ENCODE measurements at regions not wholly inside any gene's neighbourhood (a gene's known extent, or its start where the extent isn't known, plus 50 kb on each side); places are given as distances from the start of the nearest gene placed in this dataset.

DNA sequence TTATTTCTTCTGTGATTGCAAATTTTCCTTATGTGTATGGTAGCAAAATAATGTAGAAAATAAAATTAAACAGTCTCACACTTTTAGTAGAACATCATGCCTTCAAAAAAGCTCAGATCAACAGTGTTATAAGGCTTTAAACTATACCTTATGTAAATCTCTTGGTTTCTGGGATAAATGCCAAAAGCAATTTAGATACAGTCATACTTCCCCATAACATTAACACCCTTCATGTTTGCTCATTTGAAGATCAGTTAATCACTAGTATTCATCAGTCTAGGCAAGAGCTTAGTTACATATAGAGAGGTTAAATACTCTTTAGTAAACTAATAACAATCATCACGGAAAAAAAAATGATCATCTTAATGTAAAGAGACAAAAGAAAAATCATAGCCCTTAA, 421.8 kb upstream of the ANO3 start:
- DNase-seq (ENCODE audit: low read depth) = no peak
- TF ChIP-seq, protein P1, sequence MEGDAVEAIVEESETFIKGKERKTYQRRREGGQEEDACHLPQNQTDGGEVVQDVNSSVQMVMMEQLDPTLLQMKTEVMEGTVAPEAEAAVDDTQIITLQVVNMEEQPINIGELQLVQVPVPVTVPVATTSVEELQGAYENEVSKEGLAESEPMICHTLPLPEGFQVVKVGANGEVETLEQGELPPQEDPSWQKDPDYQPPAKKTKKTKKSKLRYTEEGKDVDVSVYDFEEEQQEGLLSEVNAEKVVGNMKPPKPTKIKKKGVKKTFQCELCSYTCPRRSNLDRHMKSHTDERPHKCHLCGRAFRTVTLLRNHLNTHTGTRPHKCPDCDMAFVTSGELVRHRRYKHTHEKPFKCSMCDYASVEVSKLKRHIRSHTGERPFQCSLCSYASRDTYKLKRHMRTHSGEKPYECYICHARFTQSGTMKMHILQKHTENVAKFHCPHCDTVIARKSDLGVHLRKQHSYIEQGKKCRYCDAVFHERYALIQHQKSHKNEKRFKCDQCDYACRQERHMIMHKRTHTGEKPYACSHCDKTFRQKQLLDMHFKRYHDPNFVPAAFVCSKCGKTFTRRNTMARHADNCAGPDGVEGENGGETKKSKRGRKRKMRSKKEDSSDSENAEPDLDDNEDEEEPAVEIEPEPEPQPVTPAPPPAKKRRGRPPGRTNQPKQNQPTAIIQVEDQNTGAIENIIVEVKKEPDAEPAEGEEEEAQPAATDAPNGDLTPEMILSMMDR (IDR thresholded peaks at IDR 0.05; ENCODE audit: control insufficient read depth, extremely low read depth, insufficient read depth) = no peak
- H3K4me3 ChIP-seq (ENCODE audit: low read depth, low read length) = no peak overlapping the region

DNA sequence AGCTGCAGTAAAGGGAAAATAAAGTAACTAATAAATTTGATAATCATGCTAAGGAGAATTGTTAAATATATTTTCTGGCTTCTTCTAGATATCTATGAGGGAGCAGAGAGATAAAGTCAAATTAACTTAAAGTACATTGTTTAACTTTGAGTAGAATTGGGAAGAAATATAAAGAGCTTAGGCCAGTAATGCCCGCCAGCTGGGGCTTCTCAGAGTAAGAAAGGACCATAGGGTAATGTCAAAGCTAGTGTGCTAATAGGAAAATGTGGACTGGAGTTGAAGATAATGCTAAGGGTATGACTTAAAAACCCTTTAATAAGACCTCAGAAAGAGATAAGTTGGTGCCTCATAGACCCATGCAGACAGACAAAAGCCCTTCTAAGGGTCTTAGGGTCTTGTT, 411.6 kb upstream of the ANO3 start:
- TF ChIP-seq, protein P1 (IDR thresholded peaks at IDR 0.05; ENCODE audit: control insufficient read depth, extremely low read depth, insufficient read depth) = no peak
- DNase-seq (ENCODE audit: low read depth) = no peak
- H3K4me3 ChIP-seq (ENCODE audit: low read depth, low read length) = no peak overlapping the region

DNA sequence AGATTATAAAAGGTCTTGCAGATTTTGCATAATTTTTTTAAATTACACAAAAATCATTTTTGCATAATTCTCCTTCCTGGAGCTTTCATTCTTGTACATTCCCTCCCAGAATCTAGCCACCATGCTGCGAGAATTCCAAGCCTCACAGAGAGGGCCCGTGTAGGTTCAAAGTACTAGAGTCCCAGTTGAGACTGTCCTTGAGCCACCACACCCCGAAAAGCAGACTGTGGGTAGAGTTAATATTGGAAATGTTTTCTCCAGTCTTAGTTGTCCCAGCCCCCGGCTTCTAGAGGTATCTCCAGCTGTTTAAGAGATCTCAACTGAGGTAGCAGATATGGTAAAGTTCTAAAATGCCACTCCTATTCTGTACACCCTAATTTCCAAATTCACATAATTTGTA, 407.3 kb upstream of the ANO3 start:
- no peak overlapping the region for H3K4me3 ChIP-seq (ENCODE audit: low read depth, low read length)
- TF ChIP-seq, protein P1 (IDR thresholded peaks at IDR 0.05; ENCODE audit: control insufficient read depth, extremely low read depth, insufficient read depth) = no peak
- no peak for DNase-seq (ENCODE audit: low read depth)

DNA sequence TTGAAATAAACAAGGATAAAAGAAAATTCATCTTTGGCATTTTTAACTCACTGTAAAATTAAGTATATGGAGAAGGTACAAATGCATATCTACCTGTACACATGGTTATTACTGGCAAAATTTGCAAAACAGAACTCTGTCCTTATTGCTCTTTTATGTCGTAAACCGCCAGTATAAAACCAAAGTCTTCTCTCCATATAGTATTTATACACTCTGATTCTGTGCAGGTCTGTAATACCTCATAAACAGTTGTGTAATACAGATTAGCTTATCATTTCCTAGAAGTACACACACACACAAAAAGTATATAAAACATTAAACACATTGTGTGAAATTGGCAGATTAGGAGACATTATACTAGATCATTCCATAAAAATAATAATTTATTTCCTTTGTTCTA, 406.6 kb upstream of the ANO3 start:
- DNase-seq (ENCODE audit: low read depth) = no peak
- TF ChIP-seq, protein P1 (IDR thresholded peaks at IDR 0.05; ENCODE audit: control insufficient read depth, extremely low read depth, insufficient read depth) = no peak

DNA sequence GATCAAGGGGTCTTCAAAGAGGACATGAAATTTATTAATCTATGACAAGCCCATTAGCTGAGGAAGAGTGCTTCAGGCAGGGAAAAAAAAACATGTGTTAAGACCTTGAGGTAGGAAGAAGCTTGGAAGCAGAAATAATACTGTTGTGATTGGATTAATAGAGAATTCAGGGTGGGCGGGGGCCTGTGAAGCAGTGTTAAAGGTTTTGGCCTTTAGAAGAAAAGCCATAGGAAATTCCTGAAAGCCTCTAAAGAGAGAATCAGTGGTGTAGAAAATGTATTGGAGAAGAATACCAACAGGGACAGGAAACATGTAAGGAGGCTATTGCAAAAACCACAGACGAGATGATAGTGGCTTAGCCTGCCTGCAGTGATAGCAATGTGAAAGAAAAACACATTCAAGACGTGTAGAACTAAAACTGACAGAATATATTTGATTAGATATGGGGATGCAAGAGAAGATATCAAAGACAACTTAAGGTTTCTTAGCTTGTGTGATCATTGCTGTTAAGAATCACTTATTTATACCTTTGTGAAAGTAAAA, 404.4 kb upstream of the ANO3 start:
- no peak overlapping the region for H3K4me3 ChIP-seq (ENCODE audit: low read depth, low read length)
- TF ChIP-seq, protein P1 (IDR thresholded peaks at IDR 0.05; ENCODE audit: control insufficient read depth, extremely low read depth, insufficient read depth) = no peak
- peak; percentile 10 for DNase-seq (ENCODE audit: low read depth)

More for the DNA sequence above, 406.6 kb upstream of the ANO3 start:
- no peak overlapping the region for H3K4me3 ChIP-seq (ENCODE audit: low read depth, low read length)

DNA sequence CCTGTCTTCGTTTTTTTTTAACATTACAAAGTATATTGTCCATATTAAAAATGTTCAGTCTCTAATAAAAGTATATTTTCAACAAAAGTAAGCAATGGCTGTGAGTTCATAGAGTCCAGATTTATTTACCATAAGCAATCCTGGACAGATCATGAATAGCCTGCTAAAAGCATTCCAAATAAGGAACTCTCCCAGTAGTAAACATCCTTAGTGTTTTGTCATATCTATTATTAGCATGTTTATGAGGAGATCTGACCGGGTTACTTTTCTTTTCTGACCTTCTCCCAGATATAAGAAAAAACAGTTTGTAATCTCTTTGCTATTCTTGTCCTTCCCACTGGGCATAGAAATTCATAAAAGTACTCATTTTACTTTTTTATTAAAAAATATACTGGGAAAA, 403.9 kb upstream of the ANO3 start:
- DNase-seq (ENCODE audit: low read depth) = peak; percentile 90
- no peak overlapping the region; the same call in 1 of the 2 replicates for H3K4me3 ChIP-seq (ENCODE audit: low read depth, low read length)
- TF ChIP-seq, protein P1 (IDR thresholded peaks at IDR 0.05; ENCODE audit: control insufficient read depth, extremely low read depth, insufficient read depth) = no peak

DNA sequence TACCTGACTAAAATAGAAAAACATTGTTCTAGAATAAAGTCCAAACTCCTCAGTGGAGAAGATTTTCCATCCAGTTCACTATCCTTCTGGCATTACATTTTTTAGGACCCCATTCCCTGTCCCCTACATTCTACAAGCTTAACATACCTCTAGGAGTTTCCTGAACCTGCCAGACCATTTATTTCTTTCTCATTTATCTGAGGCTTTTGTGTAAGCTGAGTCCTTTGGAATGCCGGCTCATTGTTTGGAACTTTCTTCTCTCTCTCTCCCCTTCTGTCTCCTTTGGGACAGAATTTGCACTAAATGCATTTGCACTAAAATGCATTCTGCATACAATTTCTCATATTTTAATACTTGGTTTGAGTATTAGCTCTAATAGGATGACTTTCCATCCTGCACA, 393.0 kb upstream of the ANO3 start:
- TF ChIP-seq, protein P1 (IDR thresholded peaks at IDR 0.05; ENCODE audit: control insufficient read depth, extremely low read depth, insufficient read depth) = no peak
- no peak overlapping the region for H3K4me3 ChIP-seq (ENCODE audit: low read depth, low read length)
- no peak for DNase-seq (ENCODE audit: low read depth)

Measured in LNCaP clone FGC (cell line).